ENCODE measurements at regions not wholly inside any gene's neighbourhood (a gene's known extent, or its start where the extent isn't known, plus 50 kb on each side); places are given as distances from the start of the nearest gene placed in this dataset.

- Histone ChIP-seq H3K79me2 (ENCODE audit: insufficient read depth, low read length) (no peaks in the 10 kb centered on the region), H3K9ac (ENCODE audit: insufficient read depth, low read depth, low read length) (no peak overlapping the region), H4K20me1 (ENCODE audit: insufficient read depth, low read length) (no peaks in the 10 kb centered on the region), H3K9me3 (ENCODE audit: low read length) (no peaks in the 10 kb centered on the region), H3K4me3 (replicated peaks in 1 of 3; ENCODE audit: insufficient read depth in 1 of 3, low read depth in 2 of 3, low read length in 3 of 3) (no peak overlapping the region), H3K27me3 (ENCODE audit: control insufficient read depth in 1 of 2, insufficient read depth in 2 of 2, low read length in 2 of 2) (0 out of 5 replicates have a peak, but pooled peaks cover 0 to 3% of the 10 kb centered on the region in 2 experiments), H3K4me2 (ENCODE audit: low read depth, low read length) (no peak overlapping the region), H3K4me1 (ENCODE audit: insufficient read depth, low read length) (no peaks in the 10 kb centered on the region), H2AFZ (ENCODE audit: low read length) (no peak overlapping the region), H3K36me3 (replicated peaks in 1 of 2; ENCODE audit: control insufficient read depth in 1 of 2, insufficient read depth in 2 of 2, low read length in 2 of 2) (no peaks in the 10 kb centered on the region), H3K27ac (ENCODE audit: extremely low read length, insufficient read depth, low read length) (no peak overlapping the region)
- in situ Hi-C loops (cut with HindIII; ENCODE audit: extremely low pct_ligation_motif_present, low pct_unique_long_range_greater_than_20kb): loop anchor here (25.0 kb wide), 1 partner anchor 261 kb away; no protein-coding TSS in a partner anchor
- 4% methylated on average over 3 of the region's 3 CpGs for WGBS (ENCODE audit: low lambda C conversion rate)
- ATAC-seq (no peak), DNase-seq (ENCODE audit: low spot score) (no peak), FAIRE-seq (no peak)
- intact Hi-C loops (cut with micrococcal nuclease; ENCODE audit: unreplicated experiment): no loop called here
- ChIA-PET CTCF (ENCODE audit: low intra/inter-chr PET ratio, low total read pairs) (no interaction called here), POLR2A (no interaction called here)
- no TSS peak for BruUV-seq (replicated peaks)
- no peak for TF ChIP-seq CBX1 (IDR thresholded peaks at IDR 0.05; ENCODE audit: low read depth)
- no peak for TF ChIP-seq FOXP1 (IDR thresholded peaks at IDR 0.05)
- TF ChIP-seq FOXP1 (CRISPR knock-in tag; IDR thresholded peaks at IDR 0.05): no peak
- TF ChIP-seq RBM22 (optimal IDR thresholded peaks at IDR 0.05; ENCODE audit: low read length): no peak
- TF ChIP-seq ZNF34 (CRISPR knock-in tag; IDR thresholded peaks at IDR 0.05; ENCODE audit: borderline replicate concordance): no peak
- TF ChIP-seq ZFP41 (CRISPR knock-in tag; IDR thresholded peaks at IDR 0.05; ENCODE audit: borderline replicate concordance): no peak
- no peak for TF ChIP-seq ZNF556 (CRISPR knock-in tag; IDR thresholded peaks at IDR 0.05; ENCODE audit: borderline replicate concordance)
- TF ChIP-seq CBX5 (CRISPR knock-in tag; IDR thresholded peaks at IDR 0.05; ENCODE audit: borderline replicate concordance): no peak
- no peak for TF ChIP-seq ZNF629 (CRISPR knock-in tag; conservative IDR thresholded peaks at IDR 0.05)
Observed at GRCh38 chr3:124273651-124274050, 281.7 kb upstream of the ROPN1 start.

GRCh38 chr3:124274051-124274450 lies 282.1 kb upstream of the ROPN1 start:
- POLR2A ChIA-PET: no interaction called here
- FAIRE-seq: no peak
- H2AFZ ChIP-seq (ENCODE audit: low read length): no peak overlapping the region
- TF ChIP-seq SNAPC5 (CRISPR knock-in tag; IDR thresholded peaks at IDR 0.05; ENCODE audit: borderline replicate concordance) (no peak), NR2C2 (CRISPR knock-in tag; IDR thresholded peaks at IDR 0.05; ENCODE audit: borderline replicate concordance) (no peak), AFF4 (CRISPR knock-in tag; IDR thresholded peaks at IDR 0.05) (no peak), ZNF414 (CRISPR knock-in tag; IDR thresholded peaks at IDR 0.05) (no peak)

More at GRCh38 chr3:124274051-124274450, 282.1 kb upstream of the ROPN1 start:
- Histone ChIP-seq H3K4me3 (replicated peaks in 1 of 3; ENCODE audit: insufficient read depth in 1 of 3, low read depth in 2 of 3, low read length in 3 of 3) (no peak overlapping the region), H3K4me2 (ENCODE audit: low read depth, low read length) (no peak overlapping the region), H3K9me3 (ENCODE audit: low read length) (no peaks in the 10 kb centered on the region), H3K27me3 (ENCODE audit: control insufficient read depth in 1 of 2, insufficient read depth in 2 of 2, low read length in 2 of 2) (0 out of 5 replicates have a peak, but pooled peaks cover 0 to 3% of the 10 kb centered on the region in 2 experiments), H3K27ac (ENCODE audit: extremely low read length, insufficient read depth, low read length) (no peak overlapping the region), H3K79me2 (ENCODE audit: insufficient read depth, low read length) (no peaks in the 10 kb centered on the region), H4K20me1 (ENCODE audit: insufficient read depth, low read length) (no peaks in the 10 kb centered on the region), H3K36me3 (replicated peaks in 1 of 2; ENCODE audit: control insufficient read depth in 1 of 2, insufficient read depth in 2 of 2, low read length in 2 of 2) (no peaks in the 10 kb centered on the region), H3K4me1 (ENCODE audit: insufficient read depth, low read length) (no peaks in the 10 kb centered on the region), H3K9ac (ENCODE audit: insufficient read depth, low read depth, low read length) (no peak overlapping the region)
- DNase-seq (ENCODE audit: low spot score): no peak
- ATAC-seq: no peak
- intact Hi-C loops (cut with micrococcal nuclease; ENCODE audit: unreplicated experiment): no loop called here
- CTCF ChIA-PET (ENCODE audit: low intra/inter-chr PET ratio, low total read pairs): no interaction called here
- in situ Hi-C loops (cut with HindIII; ENCODE audit: extremely low pct_ligation_motif_present, low pct_unique_long_range_greater_than_20kb): loop anchor here (25.0 kb wide), 1 partner anchor 262 kb away; no protein-coding TSS in a partner anchor
- no TSS peak for BruUV-seq (replicated peaks)
- WGBS (ENCODE audit: low lambda C conversion rate): 54% methylated on average over 5 of the region's 8 CpGs

All from HepG2 (cell line).